ENCODE measurements at regions not wholly inside any gene's neighbourhood (a gene's known extent, or its start where the extent isn't known, plus 50 kb on each side); places are given as distances from the start of the nearest gene placed in this dataset.

DNA sequence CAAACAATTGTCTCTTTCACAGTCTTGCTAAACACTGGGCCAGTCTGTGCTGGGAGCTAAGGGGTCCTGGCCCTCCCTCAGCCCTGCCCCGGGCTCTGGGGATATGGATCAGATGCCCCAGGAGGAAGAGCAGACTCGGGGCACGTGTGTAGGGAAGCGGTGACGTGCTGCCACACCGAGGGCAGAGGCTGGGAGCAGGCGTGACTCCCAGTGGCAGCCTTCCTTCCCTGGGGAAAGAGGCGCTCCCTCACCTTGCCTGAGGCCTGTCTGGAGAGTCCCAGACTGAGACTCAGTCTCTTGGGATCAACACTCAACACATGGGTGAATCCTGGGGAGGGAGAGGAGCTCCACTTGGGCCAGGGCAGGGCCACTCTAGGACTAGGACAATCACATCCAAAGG, 54.1 kb upstream of the GRIP2 start:
- TF ChIP-seq POLR2A (IDR thresholded peaks at IDR 0.05) = no peak
- TF ChIP-seq POLR2AphosphoS5 (IDR thresholded peaks at IDR 0.05) = no peak
- TF ChIP-seq, protein P1, sequence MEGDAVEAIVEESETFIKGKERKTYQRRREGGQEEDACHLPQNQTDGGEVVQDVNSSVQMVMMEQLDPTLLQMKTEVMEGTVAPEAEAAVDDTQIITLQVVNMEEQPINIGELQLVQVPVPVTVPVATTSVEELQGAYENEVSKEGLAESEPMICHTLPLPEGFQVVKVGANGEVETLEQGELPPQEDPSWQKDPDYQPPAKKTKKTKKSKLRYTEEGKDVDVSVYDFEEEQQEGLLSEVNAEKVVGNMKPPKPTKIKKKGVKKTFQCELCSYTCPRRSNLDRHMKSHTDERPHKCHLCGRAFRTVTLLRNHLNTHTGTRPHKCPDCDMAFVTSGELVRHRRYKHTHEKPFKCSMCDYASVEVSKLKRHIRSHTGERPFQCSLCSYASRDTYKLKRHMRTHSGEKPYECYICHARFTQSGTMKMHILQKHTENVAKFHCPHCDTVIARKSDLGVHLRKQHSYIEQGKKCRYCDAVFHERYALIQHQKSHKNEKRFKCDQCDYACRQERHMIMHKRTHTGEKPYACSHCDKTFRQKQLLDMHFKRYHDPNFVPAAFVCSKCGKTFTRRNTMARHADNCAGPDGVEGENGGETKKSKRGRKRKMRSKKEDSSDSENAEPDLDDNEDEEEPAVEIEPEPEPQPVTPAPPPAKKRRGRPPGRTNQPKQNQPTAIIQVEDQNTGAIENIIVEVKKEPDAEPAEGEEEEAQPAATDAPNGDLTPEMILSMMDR (IDR thresholded peaks at IDR 0.05) = no peak

Data from breast epithelium (tissue), 3 donors.